Breast epithelium (tissue), 3 donors: ENCODE measurements at regions not wholly inside any gene's neighbourhood (a gene's known extent, or its start where the extent isn't known, plus 50 kb on each side); places are given as distances from the start of the nearest gene placed in this dataset.

Experiments
- CTCF ChIP-seq, 3 donors: fragments of 450-650 bp; IDR thresholded peaks; one replicate each; pipeline ENCODE4 v1.5.1; 2016 to 2017; ENCODE audit warnings: antibody characterized with exemption in 3 of 3, mild to moderate bottlenecking in 3 of 3, moderate library complexity in 3 of 3
- POLR2A ChIP-seq: fragments of 450-650 bp; IDR thresholded peaks from one replicate; pipeline ENCODE4 v1.6.1; 2016; ENCODE audit warnings: antibody characterized with exemption, mild to moderate bottlenecking, moderate library complexity
- POLR2AphosphoS5 ChIP-seq, 3 donors: sonication (generic); formaldehyde crosslinking; IDR thresholded peaks; one replicate each; pipeline ENCODE4 v1.6.1; 2017; ENCODE audit warnings: antibody characterized with exemption in 3 of 3

GRCh38 chr1:73382966-73383365 lies 815.0 kb downstream of the LRRIQ3 start:
- no peak for TF ChIP-seq CTCF (IDR thresholded peaks at IDR 0.05)
- no peak for TF ChIP-seq POLR2AphosphoS5 (IDR thresholded peaks at IDR 0.05)
- TF ChIP-seq POLR2A: no peak
